HCT116 (cell line): ENCODE measurements at regions not wholly inside any gene's neighbourhood (a gene's known extent, or its start where the extent isn't known, plus 50 kb on each side); places are given as distances from the start of the nearest gene placed in this dataset.

Experiments
- ATAC-seq: fragments of 200-7000 bp; cut with Tn5 transposase; 2 replicates; pipeline ENCODE4 v1.9.1; 2020; ENCODE audit warnings: mild to moderate bottlenecking, moderate library complexity
- BruUV-seq: library from RNA; stranded (reverse); fragments of 400-500 nt; replicated peaks from 2 replicates; lab custom pipeline; 2021; lab: Mats Ljungman, UMichigan
- CTCF ChIA-PET: fragments of 300-600 bp; sonication (Branson Sonifier 250); formaldehyde crosslinking; loops from one replicate; lab custom pipeline; 2021; ENCODE audit warnings: antibody characterized with exemption; lab: Charles Lee
- POLR2A ChIA-PET: fragments of 300-600, 350-600 bp; sonication (Branson Sonifier 250); formaldehyde crosslinking; loops from one replicate; lab custom pipeline; 2021; ENCODE audit warnings: antibody characterized with exemption; lab: Charles Lee
- RAD21 ChIA-PET, 2 experiments: fragments of 300-600 bp; sonication (Branson Sonifier 250); formaldehyde crosslinking; loops; one replicate each; lab custom pipeline; 2023; ENCODE audit warnings: low total read pairs in 2 of 2; ENCODE audit not compliant: uncharacterized antibody in 2 of 2, unreplicated experiment in 2 of 2, low non-redundant PET in 1 of 2; lab: Charles Lee
- DNase-seq: peaks from one replicate; pipeline ENCODE4 v3.0.0-alpha.2; 2010; ENCODE audit warnings: low read depth, low spot score
- H2AFZ ChIP-seq: fragments of 200-600 bp; shearing (Covaris generic), sonication (generic); 2 replicates; pipeline ENCODE4 v1.6.1; 2017; ENCODE audit warnings: low read depth, mixed run types, mixed read lengths, antibody characterized with exemption, low read length; ENCODE audit not compliant: poor library complexity, severe bottlenecking
- H3K27ac ChIP-seq: 2 replicates; pipeline ENCODE4 v1.5.1; 2012; ENCODE audit warnings: low read depth, low read length
- H3K27me3 ChIP-seq: fragments of 200-600 bp; sonication (generic); 2 replicates; pipeline ENCODE4 v1.6.1; 2016; ENCODE audit warnings: mixed run types, low read length, mixed read lengths; ENCODE audit not compliant: insufficient read depth
- H3K36me3 ChIP-seq, 2 experiments: fragments of 200-500 bp in 1 of 2; fragments of 200-600 bp in 1 of 2; sonication (Bioruptor generic) in 1 of 2; sonication (generic) in 1 of 2; 2 replicates each; pipeline versions ENCODE4 v1.5.1 to v1.6.1; 2014 to 2016; ENCODE audit warnings: low read length in 2 of 2, inconsistent platforms in 1 of 2, mixed read lengths in 1 of 2, mixed run types in 1 of 2; ENCODE audit not compliant: insufficient read depth in 2 of 2, control insufficient read depth in 1 of 2
- H3K4me1 ChIP-seq, 2 experiments: fragments of 200-600 bp in 1 of 2; sonication (generic) in 1 of 2; 2 replicates each; pipeline versions ENCODE4 v1.5.1 to v1.6.1; 2012 to 2017; ENCODE audit warnings: low read length in 2 of 2, inconsistent platforms in 1 of 2, mild to moderate bottlenecking in 1 of 2, mixed read lengths in 1 of 2, mixed run types in 1 of 2, moderate library complexity in 1 of 2; ENCODE audit not compliant: insufficient read depth in 2 of 2, control insufficient read depth in 1 of 2
- H3K4me2 ChIP-seq: fragments of 200-600 bp; sonication (generic); 2 replicates; pipeline ENCODE4 v1.6.1; 2017; ENCODE audit warnings: mixed run types, low read length, mixed read lengths
- H3K4me3 ChIP-seq, 2 experiments: fragments of 200-600 bp in 1 of 2; sonication (generic) in 1 of 2; replicated peaks in 1 of 2; 2 replicates each; pipeline ENCODE4 v1.5.1; 2011 to 2016; ENCODE audit warnings: low read length in 2 of 2, control low read depth in 1 of 2, low read depth in 1 of 2, mild to moderate bottlenecking in 1 of 2, mixed read lengths in 1 of 2, mixed run types in 1 of 2
- H3K79me2 ChIP-seq: fragments of 200-600 bp; sonication (generic); 2 replicates; pipeline ENCODE4 v1.6.1; 2017; ENCODE audit warnings: mild to moderate bottlenecking, mixed run types, low read length, moderate library complexity, mixed read lengths; ENCODE audit not compliant: insufficient read depth
- H3K9ac ChIP-seq: fragments of 200-600 bp; sonication (generic); 2 replicates; pipeline ENCODE4 v1.6.1; 2016; ENCODE audit warnings: low read length, mixed read lengths
- H3K9me2 ChIP-seq: fragments of 200-600 bp; sonication (generic), shearing (Covaris generic); 2 replicates; pipeline ENCODE4 v1.6.1; 2017; ENCODE audit warnings: mixed run types, mild to moderate bottlenecking, moderate library complexity; ENCODE audit not compliant: insufficient read depth
- H3K9me3 ChIP-seq, 2 experiments: fragments of 200-500 bp in 1 of 2; fragments of 200-600 bp in 1 of 2; sonication (Bioruptor generic) in 1 of 2; sonication (generic) in 1 of 2; 2 replicates each; pipeline ENCODE4 v1.6.1; 2014 to 2017; ENCODE audit warnings: low read length in 2 of 2, mixed read lengths in 2 of 2, inconsistent platforms in 1 of 2, low read depth in 1 of 2, mild to moderate bottlenecking in 1 of 2, mixed run types in 1 of 2, moderate library complexity in 1 of 2; ENCODE audit not compliant: control insufficient read depth in 1 of 2, insufficient read depth in 1 of 2
- H4K20me1 ChIP-seq: fragments of 200-600 bp; sonication (generic), shearing (Covaris generic); 2 replicates; pipeline ENCODE4 v1.6.1; 2017; ENCODE audit warnings: mixed run types, mild to moderate bottlenecking, moderate library complexity; ENCODE audit not compliant: insufficient read depth
- CBX3 ChIP-seq: IDR thresholded peaks from 2 replicates; pipeline ENCODE4 v1.6.1; 2012; ENCODE audit warnings: low read depth
- ELF1 ChIP-seq: IDR thresholded peaks from 2 replicates; pipeline ENCODE4 v1.6.1; 2012; ENCODE audit warnings: low read depth, borderline replicate concordance
- EZH2 ChIP-seq: fragments of 200-600 bp; sonication (generic); IDR thresholded peaks from 2 replicates; pipeline ENCODE4 v1.6.1; 2017; ENCODE audit warnings: antibody characterized with exemption, mixed run types
- FOSL1 ChIP-seq: IDR thresholded peaks from 2 replicates; pipeline ENCODE4 v1.6.1; 2012; ENCODE audit warnings: low read depth
- JUND ChIP-seq: IDR thresholded peaks from 2 replicates; pipeline ENCODE4 v1.6.1; 2012
- POLR2A ChIP-seq: IDR thresholded peaks from 2 replicates; pipeline ENCODE4 v1.7.0; 2011; ENCODE audit warnings: borderline replicate concordance; ENCODE audit not compliant: insufficient read depth, insufficient read length; ENCODE audit errors: extremely low read depth
- POLR2AphosphoS5 ChIP-seq: IDR thresholded peaks from 2 replicates; pipeline ENCODE4 v1.6.1; 2011; ENCODE audit warnings: mild to moderate bottlenecking, low read depth, low read length, moderate library complexity
- RAD21 ChIP-seq: IDR thresholded peaks from 2 replicates; pipeline ENCODE4 v1.6.1; 2012; ENCODE audit warnings: low read depth, mild to moderate bottlenecking
- SIN3A ChIP-seq: IDR thresholded peaks from 2 replicates; pipeline ENCODE4 v1.6.1; 2012; ENCODE audit warnings: low read depth
- SRF ChIP-seq: IDR thresholded peaks from 2 replicates; pipeline ENCODE4 v1.6.1; 2012; ENCODE audit warnings: low read depth
- YY1 ChIP-seq: IDR thresholded peaks from 2 replicates; pipeline ENCODE4 v1.6.1; 2011; ENCODE audit warnings: low read length, low read depth, moderate library complexity, mild to moderate bottlenecking; ENCODE audit not compliant: insufficient replicate concordance; ENCODE audit errors: extremely low read depth
- ZFX ChIP-seq: fragments of 450-650 bp; IDR thresholded peaks from 2 replicates; pipeline ENCODE4 v1.6.1; 2017
- ZNF274 ChIP-seq: fragments of 200-500 bp; sonication (Bioruptor generic); IDR thresholded peaks from 2 replicates; pipeline ENCODE4 v1.6.1; 2014; ENCODE audit warnings: mild to moderate bottlenecking, low read depth, low read length, inconsistent platforms
- intact Hi-C: fragments of 100-400 bp; cut with micrococcal nuclease; formaldehyde crosslinking; loops from 2 replicates; pipeline ENCODE4 v1.10.0; 2022
- TF ChIP-seq, protein P1 (sequence below): IDR thresholded peaks from 2 replicates; pipeline ENCODE4 v1.6.1; 2011; ENCODE audit warnings: mild to moderate bottlenecking, low read length, moderate library complexity; ENCODE audit not compliant: insufficient replicate concordance; ENCODE audit errors: extremely low read depth
- TF ChIP-seq, protein P2 (sequence below): IDR thresholded peaks from 2 replicates; pipeline ENCODE4 v1.6.1; 2012
- TF ChIP-seq, protein P3 (sequence below): IDR thresholded peaks from 2 replicates; pipeline ENCODE4 v1.6.1; 2012
- TF ChIP-seq, protein P4 (sequence below): IDR thresholded peaks from 2 replicates; pipeline ENCODE4 v1.6.1; 2012; ENCODE audit warnings: low read depth

DNA sequence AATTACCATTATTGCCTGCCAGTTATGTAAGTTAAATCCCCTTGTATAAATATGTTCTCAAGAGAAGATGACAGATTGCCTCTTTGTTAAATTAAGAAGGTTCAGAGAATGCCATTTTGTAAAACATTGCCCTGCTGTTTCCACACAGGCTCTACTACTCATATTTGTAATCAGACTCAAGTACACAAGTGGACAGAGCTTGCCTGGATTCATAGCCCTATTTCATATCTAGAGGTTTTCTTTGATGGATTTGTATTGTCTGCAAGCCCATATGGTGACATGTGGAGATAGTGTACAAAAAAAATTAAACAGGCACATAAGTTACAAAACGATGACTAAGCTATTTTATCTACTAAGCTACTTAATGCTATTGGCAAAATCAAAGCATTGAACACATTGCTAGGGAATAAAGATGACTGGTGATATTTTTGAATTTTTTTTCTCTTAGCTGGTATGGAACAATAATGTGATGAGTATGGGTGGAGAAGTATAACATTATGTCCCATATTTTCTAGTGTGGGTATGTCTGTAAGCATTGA, 1286.6 kb upstream of the ALCAM start:
- no peak overlapping the region for H3K4me3 ChIP-seq
- ChIA-PET RAD21 (no interaction called here), CTCF (no interaction called here), POLR2A (no interaction called here)
- intact Hi-C loops: no loop called here
- DNase-seq (no peak), ATAC-seq (no peak)
- no peak overlapping the region for H3K9ac ChIP-seq
- no peak for TF ChIP-seq ZFX
- TF ChIP-seq, protein P1, sequence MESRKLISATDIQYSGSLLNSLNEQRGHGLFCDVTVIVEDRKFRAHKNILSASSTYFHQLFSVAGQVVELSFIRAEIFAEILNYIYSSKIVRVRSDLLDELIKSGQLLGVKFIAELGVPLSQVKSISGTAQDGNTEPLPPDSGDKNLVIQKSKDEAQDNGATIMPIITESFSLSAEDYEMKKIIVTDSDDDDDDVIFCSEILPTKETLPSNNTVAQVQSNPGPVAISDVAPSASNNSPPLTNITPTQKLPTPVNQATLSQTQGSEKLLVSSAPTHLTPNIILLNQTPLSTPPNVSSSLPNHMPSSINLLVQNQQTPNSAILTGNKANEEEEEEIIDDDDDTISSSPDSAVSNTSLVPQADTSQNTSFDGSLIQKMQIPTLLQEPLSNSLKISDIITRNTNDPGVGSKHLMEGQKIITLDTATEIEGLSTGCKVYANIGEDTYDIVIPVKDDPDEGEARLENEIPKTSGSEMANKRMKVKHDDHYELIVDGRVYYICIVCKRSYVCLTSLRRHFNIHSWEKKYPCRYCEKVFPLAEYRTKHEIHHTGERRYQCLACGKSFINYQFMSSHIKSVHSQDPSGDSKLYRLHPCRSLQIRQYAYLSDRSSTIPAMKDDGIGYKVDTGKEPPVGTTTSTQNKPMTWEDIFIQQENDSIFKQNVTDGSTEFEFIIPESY: no peak
- no peak for TF ChIP-seq POLR2AphosphoS5
- TF ChIP-seq ELF1: no peak
- TF ChIP-seq POLR2A: no peak
- TF ChIP-seq CBX3: no peak
- TF ChIP-seq JUND: no peak
- TF ChIP-seq ZNF274: no peak
- TF ChIP-seq FOSL1: no peak
- TF ChIP-seq, protein P2, sequence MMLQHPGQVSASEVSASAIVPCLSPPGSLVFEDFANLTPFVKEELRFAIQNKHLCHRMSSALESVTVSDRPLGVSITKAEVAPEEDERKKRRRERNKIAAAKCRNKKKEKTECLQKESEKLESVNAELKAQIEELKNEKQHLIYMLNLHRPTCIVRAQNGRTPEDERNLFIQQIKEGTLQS: no peak
- no peak for TF ChIP-seq RAD21
- TF ChIP-seq, protein P3, sequence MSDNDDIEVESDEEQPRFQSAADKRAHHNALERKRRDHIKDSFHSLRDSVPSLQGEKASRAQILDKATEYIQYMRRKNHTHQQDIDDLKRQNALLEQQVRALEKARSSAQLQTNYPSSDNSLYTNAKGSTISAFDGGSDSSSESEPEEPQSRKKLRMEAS: no peak
- no peak for TF ChIP-seq YY1
- TF ChIP-seq SIN3A: no peak
- TF ChIP-seq SRF: no peak
- no peak for TF ChIP-seq EZH2
- TF ChIP-seq, protein P4, sequence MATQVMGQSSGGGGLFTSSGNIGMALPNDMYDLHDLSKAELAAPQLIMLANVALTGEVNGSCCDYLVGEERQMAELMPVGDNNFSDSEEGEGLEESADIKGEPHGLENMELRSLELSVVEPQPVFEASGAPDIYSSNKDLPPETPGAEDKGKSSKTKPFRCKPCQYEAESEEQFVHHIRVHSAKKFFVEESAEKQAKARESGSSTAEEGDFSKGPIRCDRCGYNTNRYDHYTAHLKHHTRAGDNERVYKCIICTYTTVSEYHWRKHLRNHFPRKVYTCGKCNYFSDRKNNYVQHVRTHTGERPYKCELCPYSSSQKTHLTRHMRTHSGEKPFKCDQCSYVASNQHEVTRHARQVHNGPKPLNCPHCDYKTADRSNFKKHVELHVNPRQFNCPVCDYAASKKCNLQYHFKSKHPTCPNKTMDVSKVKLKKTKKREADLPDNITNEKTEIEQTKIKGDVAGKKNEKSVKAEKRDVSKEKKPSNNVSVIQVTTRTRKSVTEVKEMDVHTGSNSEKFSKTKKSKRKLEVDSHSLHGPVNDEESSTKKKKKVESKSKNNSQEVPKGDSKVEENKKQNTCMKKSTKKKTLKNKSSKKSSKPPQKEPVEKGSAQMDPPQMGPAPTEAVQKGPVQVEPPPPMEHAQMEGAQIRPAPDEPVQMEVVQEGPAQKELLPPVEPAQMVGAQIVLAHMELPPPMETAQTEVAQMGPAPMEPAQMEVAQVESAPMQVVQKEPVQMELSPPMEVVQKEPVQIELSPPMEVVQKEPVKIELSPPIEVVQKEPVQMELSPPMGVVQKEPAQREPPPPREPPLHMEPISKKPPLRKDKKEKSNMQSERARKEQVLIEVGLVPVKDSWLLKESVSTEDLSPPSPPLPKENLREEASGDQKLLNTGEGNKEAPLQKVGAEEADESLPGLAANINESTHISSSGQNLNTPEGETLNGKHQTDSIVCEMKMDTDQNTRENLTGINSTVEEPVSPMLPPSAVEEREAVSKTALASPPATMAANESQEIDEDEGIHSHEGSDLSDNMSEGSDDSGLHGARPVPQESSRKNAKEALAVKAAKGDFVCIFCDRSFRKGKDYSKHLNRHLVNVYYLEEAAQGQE: no peak
- BruUV-seq: no TSS peak
- H4K20me1 ChIP-seq: no peaks in the 10 kb centered on the region
- H3K4me2 ChIP-seq: no peak overlapping the region
- H3K27ac ChIP-seq: no peak overlapping the region
- no peak overlapping the region for H2AFZ ChIP-seq
- H3K9me3 ChIP-seq: no peaks in the 10 kb centered on the region
- no peaks in the 10 kb centered on the region for H3K9me2 ChIP-seq
- no peaks in the 10 kb centered on the region for H3K4me1 ChIP-seq
- no peaks in the 10 kb centered on the region for H3K36me3 ChIP-seq
- H3K27me3 ChIP-seq: no peaks in the 10 kb centered on the region
- H3K79me2 ChIP-seq: no peaks in the 10 kb centered on the region
